ENCODE measurements at regions not wholly inside any gene's neighbourhood (a gene's known extent, or its start where the extent isn't known, plus 50 kb on each side); places are given as distances from the start of the nearest gene placed in this dataset.

DNA sequence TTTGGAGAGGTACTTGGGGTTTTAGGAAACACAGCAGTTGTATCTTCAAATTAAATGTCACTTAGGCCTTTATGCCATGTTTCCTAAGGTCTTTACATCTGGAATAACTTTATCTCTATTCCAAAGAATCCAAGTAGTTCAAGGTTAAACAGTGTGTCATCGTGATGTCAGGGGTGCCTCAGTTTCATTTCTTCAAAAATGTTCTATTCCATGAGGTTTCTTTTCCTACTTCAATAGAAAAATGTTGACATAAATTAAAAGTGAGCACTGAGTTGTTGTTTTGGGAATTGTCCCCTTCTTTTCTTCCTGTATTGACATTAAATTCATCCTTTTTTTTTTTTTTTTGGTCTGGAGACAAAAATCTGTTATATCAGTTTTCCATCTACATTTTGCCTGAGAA, 160.6 kb upstream of the C21orf91 start:
- H3K27me3 ChIP-seq (ENCODE audit: low read depth, low read length): no peaks in the 10 kb centered on the region
- H2AFZ ChIP-seq (ENCODE audit: low read depth, low read length): no peak overlapping the region
- no peaks in the 10 kb centered on the region for H3K9me3 ChIP-seq (ENCODE audit: insufficient read depth, low read length)
- H3K9ac ChIP-seq (ENCODE audit: low read length): no peak overlapping the region
- TF ChIP-seq, protein P1, sequence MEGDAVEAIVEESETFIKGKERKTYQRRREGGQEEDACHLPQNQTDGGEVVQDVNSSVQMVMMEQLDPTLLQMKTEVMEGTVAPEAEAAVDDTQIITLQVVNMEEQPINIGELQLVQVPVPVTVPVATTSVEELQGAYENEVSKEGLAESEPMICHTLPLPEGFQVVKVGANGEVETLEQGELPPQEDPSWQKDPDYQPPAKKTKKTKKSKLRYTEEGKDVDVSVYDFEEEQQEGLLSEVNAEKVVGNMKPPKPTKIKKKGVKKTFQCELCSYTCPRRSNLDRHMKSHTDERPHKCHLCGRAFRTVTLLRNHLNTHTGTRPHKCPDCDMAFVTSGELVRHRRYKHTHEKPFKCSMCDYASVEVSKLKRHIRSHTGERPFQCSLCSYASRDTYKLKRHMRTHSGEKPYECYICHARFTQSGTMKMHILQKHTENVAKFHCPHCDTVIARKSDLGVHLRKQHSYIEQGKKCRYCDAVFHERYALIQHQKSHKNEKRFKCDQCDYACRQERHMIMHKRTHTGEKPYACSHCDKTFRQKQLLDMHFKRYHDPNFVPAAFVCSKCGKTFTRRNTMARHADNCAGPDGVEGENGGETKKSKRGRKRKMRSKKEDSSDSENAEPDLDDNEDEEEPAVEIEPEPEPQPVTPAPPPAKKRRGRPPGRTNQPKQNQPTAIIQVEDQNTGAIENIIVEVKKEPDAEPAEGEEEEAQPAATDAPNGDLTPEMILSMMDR (IDR thresholded peaks at IDR 0.05; ENCODE audit: low read depth, low read length): no peak
- no peak for TF ChIP-seq EZH2phosphoT487 (IDR thresholded peaks at IDR 0.05; ENCODE audit: low read depth)
- no peaks in the 10 kb centered on the region for H3K4me1 ChIP-seq (ENCODE audit: low read length)
- H3K79me2 ChIP-seq (ENCODE audit: low read length): no peaks in the 10 kb centered on the region
- no peak overlapping the region for H3K4me3 ChIP-seq (ENCODE audit: low read length)
- H3K27ac ChIP-seq (ENCODE audit: low read length): no peak overlapping the region
- H4K20me1 ChIP-seq (ENCODE audit: insufficient read depth, low read length): no peaks in the 10 kb centered on the region
- no peak overlapping the region for H3K4me2 ChIP-seq (ENCODE audit: low read length)
- H3K36me3 ChIP-seq (replicated peaks; ENCODE audit: low read depth, low read length): no peaks in the 10 kb centered on the region

DNA sequence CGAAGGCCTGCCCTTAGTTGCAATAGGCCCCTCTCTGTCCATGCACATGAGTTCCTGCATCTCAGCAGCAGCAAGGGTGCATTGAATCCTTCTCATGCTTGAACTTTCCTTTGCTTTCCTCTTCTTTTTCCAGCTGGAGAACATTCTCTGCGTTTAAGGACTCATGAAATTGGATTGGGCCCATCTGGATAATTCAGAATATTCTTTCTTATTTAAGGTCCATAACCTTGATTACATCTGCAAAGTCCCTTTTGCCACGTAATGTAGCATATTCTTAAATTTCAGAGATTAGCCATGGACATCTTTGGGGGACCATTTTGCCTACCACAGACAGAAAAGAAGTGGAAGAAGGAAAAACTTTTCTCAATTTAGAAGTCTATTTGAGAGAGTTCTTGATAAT, 159.7 kb upstream of the C21orf91 start:
- Histone ChIP-seq H3K27ac (ENCODE audit: low read length) (no peak overlapping the region), H3K79me2 (ENCODE audit: low read length) (no peaks in the 10 kb centered on the region), H3K4me1 (ENCODE audit: low read length) (no peaks in the 10 kb centered on the region), H3K4me2 (ENCODE audit: low read length) (no peak overlapping the region), H3K27me3 (ENCODE audit: low read depth, low read length) (no peaks in the 10 kb centered on the region), H3K9me3 (ENCODE audit: insufficient read depth, low read length) (no peaks in the 10 kb centered on the region), H3K4me3 (ENCODE audit: low read length) (no peak overlapping the region), H4K20me1 (ENCODE audit: insufficient read depth, low read length) (no peaks in the 10 kb centered on the region), H2AFZ (ENCODE audit: low read depth, low read length) (no peak overlapping the region), H3K36me3 (replicated peaks; ENCODE audit: low read depth, low read length) (no peaks in the 10 kb centered on the region), H3K9ac (ENCODE audit: low read length) (no peak overlapping the region)
- TF ChIP-seq, protein P1 (IDR thresholded peaks at IDR 0.05; ENCODE audit: low read depth, low read length): no peak

DNA sequence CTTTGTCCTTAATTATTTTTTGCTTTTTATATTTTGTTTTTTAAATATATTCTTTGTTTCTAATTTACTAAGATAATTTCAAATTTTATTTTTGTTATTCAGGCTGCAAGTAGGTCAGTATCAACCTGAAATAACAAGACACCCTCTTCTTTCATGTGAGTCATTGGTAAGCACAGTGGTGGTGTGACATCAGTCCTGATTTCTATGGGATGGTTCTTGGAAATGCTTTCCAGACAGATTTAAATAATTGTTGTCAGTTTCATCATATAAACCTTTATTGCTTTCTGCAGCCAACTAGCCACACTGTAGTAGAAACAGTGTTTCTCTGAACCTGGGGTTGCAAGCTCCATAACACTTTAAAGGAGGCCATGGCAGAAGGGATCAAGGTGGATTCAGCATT, 157.5 kb upstream of the C21orf91 start:
- Histone ChIP-seq H3K9me3 (ENCODE audit: insufficient read depth, low read length) (no peaks in the 10 kb centered on the region), H3K27ac (ENCODE audit: low read length) (no peak overlapping the region), H3K4me3 (ENCODE audit: low read length) (no peak overlapping the region), H3K27me3 (ENCODE audit: low read depth, low read length) (no peaks in the 10 kb centered on the region), H3K36me3 (replicated peaks; ENCODE audit: low read depth, low read length) (no peaks in the 10 kb centered on the region), H4K20me1 (ENCODE audit: insufficient read depth, low read length) (no peaks in the 10 kb centered on the region), H3K4me2 (ENCODE audit: low read length) (no peak overlapping the region), H3K79me2 (ENCODE audit: low read length) (no peaks in the 10 kb centered on the region), H3K4me1 (ENCODE audit: low read length) (no peaks in the 10 kb centered on the region), H3K9ac (ENCODE audit: low read length) (no peak overlapping the region), H2AFZ (ENCODE audit: low read depth, low read length) (no peak overlapping the region)
- TF ChIP-seq, protein P1 (IDR thresholded peaks at IDR 0.05; ENCODE audit: low read depth, low read length): no peak
- no peak for TF ChIP-seq EZH2phosphoT487 (IDR thresholded peaks at IDR 0.05; ENCODE audit: low read depth)

DNA sequence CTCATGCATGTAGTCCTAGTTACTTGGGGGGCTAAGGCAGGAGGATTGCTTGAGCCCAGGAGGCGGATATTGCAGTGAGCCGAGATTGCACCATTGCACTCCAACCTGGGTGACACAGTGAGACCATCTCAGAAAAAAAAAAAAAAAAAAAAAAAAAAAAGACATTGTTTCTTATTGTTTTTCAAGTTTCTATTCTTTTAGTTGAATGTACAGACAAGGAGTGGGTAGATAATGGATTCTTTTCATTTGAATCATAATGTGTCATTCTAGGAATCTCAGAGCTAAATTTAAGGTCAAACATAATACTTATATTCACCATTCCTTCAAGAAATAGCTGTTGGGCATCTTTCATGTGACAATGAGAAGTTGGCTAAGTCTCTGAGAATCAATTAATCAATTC, 157.0 kb upstream of the C21orf91 start:
- H4K20me1 ChIP-seq (ENCODE audit: insufficient read depth, low read length): no peaks in the 10 kb centered on the region
- H3K4me3 ChIP-seq (ENCODE audit: low read length): no peak overlapping the region
- H3K4me1 ChIP-seq (ENCODE audit: low read length): no peaks in the 10 kb centered on the region
- no peaks in the 10 kb centered on the region for H3K27me3 ChIP-seq (ENCODE audit: low read depth, low read length)
- no peaks in the 10 kb centered on the region for H3K79me2 ChIP-seq (ENCODE audit: low read length)
- H3K4me2 ChIP-seq (ENCODE audit: low read length): no peak overlapping the region
- H2AFZ ChIP-seq (ENCODE audit: low read depth, low read length): no peak overlapping the region
- H3K36me3 ChIP-seq (replicated peaks; ENCODE audit: low read depth, low read length): no peaks in the 10 kb centered on the region
- no peaks in the 10 kb centered on the region for H3K9me3 ChIP-seq (ENCODE audit: insufficient read depth, low read length)
- no peak overlapping the region for H3K9ac ChIP-seq (ENCODE audit: low read length)
- TF ChIP-seq, protein P1 (IDR thresholded peaks at IDR 0.05; ENCODE audit: low read depth, low read length): no peak
- no peak for TF ChIP-seq EZH2phosphoT487 (IDR thresholded peaks at IDR 0.05; ENCODE audit: low read depth)
- no peak overlapping the region for H3K27ac ChIP-seq (ENCODE audit: low read length)
